ENCODE measurements at regions not wholly inside any gene's neighbourhood (a gene's known extent, or its start where the extent isn't known, plus 50 kb on each side); places are given as distances from the start of the nearest gene placed in this dataset.

DNA sequence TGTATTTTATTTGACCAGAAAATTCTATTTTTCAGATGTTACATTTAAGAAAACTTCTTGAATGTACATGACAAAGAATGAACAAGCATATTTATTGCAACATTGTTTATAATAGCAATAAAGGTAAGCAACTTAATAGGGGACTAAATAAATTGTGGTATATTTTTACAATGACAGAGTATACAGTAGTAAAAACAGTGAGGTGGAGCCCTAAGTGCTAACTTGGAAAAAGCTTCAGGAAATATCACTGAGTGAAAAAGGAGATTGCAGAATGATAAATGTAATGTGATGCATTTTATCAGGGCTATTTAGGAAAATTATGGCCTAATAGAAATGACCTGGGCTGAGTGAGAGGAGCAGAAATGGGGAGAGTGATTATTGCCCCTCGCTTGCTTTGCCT, 56.5 kb upstream of the SEMA6A start:
- DNase-seq (no peak), ATAC-seq (no peak)
- H3K27ac Mint-ChIP-seq = no peak overlapping the region
- no peaks in the 10 kb centered on the region for H3K27me3 ChIP-seq (ENCODE audit: control insufficient read depth, insufficient read depth, low read length)
- no peaks in the 10 kb centered on the region for H3K4me1 ChIP-seq (ENCODE audit: control insufficient read depth, insufficient read depth, low read length)
- H3K4me3 Mint-ChIP-seq = no peak overlapping the region
- intact Hi-C loops (cut with micrococcal nuclease) = no loop called here
- H3K9me3 ChIP-seq (ENCODE audit: control insufficient read depth, insufficient read depth, low read length) = no peaks in the 10 kb centered on the region
- H3K36me3 Mint-ChIP-seq = no peaks in the 10 kb centered on the region
- TF ChIP-seq, protein P1, sequence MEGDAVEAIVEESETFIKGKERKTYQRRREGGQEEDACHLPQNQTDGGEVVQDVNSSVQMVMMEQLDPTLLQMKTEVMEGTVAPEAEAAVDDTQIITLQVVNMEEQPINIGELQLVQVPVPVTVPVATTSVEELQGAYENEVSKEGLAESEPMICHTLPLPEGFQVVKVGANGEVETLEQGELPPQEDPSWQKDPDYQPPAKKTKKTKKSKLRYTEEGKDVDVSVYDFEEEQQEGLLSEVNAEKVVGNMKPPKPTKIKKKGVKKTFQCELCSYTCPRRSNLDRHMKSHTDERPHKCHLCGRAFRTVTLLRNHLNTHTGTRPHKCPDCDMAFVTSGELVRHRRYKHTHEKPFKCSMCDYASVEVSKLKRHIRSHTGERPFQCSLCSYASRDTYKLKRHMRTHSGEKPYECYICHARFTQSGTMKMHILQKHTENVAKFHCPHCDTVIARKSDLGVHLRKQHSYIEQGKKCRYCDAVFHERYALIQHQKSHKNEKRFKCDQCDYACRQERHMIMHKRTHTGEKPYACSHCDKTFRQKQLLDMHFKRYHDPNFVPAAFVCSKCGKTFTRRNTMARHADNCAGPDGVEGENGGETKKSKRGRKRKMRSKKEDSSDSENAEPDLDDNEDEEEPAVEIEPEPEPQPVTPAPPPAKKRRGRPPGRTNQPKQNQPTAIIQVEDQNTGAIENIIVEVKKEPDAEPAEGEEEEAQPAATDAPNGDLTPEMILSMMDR (IDR thresholded peaks at IDR 0.05) = no peak
- no peaks in the 10 kb centered on the region for H3K27me3 Mint-ChIP-seq (ENCODE audit: low read depth in 2 of 2)
- no peaks in the 10 kb centered on the region for H3K4me1 Mint-ChIP-seq
- H3K36me3 ChIP-seq (ENCODE audit: control insufficient read depth, insufficient read depth, low read length) = no peaks in the 10 kb centered on the region
- no CpG with 5 or more reads among the region's 1 CpG for WGBS (ENCODE audit: insufficient coverage)
- H3K4me3 ChIP-seq (ENCODE audit: low read length) = no peak overlapping the region
- no peak overlapping the region for H3K27ac ChIP-seq (ENCODE audit: low read length)
- peaks cover 0 to 4% of the 10 kb centered on the region in 2 donors for H3K9me3 Mint-ChIP-seq

DNA sequence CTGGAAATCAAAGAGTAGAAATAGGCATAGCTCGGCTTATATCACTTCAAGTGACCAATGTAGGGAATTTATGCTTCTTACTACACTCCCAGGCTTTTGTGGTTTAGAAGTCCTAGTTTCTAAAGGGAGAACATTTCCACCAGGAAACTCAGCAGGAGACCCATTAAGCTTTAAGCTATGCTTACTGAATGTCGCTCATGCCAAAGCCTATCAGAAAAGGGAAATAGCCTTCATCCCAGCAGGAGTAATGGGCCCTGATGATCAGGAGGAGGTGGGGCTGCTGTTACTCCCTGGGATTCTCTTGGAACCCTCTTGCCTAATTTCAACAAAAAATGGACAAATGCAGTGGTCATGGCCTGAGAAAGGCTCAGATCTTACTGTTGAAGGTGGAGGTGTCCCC, 54.5 kb upstream of the SEMA6A start:
- Mint-ChIP-seq H3K27ac (no peak overlapping the region), H3K4me3 (no peak overlapping the region), H3K9me3 (peaks cover 0 to 2% of the 10 kb centered on the region in 2 donors), H3K27me3 (ENCODE audit: low read depth in 2 of 2) (no peaks in the 10 kb centered on the region), H3K4me1 (no peaks in the 10 kb centered on the region), H3K36me3 (no peaks in the 10 kb centered on the region)
- H3K36me3 ChIP-seq (ENCODE audit: control insufficient read depth, insufficient read depth, low read length) = no peaks in the 10 kb centered on the region
- WGBS (ENCODE audit: insufficient coverage) = 100% methylated on average over 1 of the region's 2 CpGs
- H3K27me3 ChIP-seq (ENCODE audit: control insufficient read depth, insufficient read depth, low read length) = no peaks in the 10 kb centered on the region
- ATAC-seq (no peak), DNase-seq (no peak)
- H3K4me3 ChIP-seq (ENCODE audit: low read length) = no peak overlapping the region
- intact Hi-C loops (cut with micrococcal nuclease) = no loop called here
- TF ChIP-seq, protein P1 (IDR thresholded peaks at IDR 0.05) = no peak
- no peaks in the 10 kb centered on the region for H3K9me3 ChIP-seq (ENCODE audit: control insufficient read depth, insufficient read depth, low read length)
- no peaks in the 10 kb centered on the region for H3K4me1 ChIP-seq (ENCODE audit: control insufficient read depth, insufficient read depth, low read length)
- H3K27ac ChIP-seq (ENCODE audit: low read length) = no peak overlapping the region

DNA sequence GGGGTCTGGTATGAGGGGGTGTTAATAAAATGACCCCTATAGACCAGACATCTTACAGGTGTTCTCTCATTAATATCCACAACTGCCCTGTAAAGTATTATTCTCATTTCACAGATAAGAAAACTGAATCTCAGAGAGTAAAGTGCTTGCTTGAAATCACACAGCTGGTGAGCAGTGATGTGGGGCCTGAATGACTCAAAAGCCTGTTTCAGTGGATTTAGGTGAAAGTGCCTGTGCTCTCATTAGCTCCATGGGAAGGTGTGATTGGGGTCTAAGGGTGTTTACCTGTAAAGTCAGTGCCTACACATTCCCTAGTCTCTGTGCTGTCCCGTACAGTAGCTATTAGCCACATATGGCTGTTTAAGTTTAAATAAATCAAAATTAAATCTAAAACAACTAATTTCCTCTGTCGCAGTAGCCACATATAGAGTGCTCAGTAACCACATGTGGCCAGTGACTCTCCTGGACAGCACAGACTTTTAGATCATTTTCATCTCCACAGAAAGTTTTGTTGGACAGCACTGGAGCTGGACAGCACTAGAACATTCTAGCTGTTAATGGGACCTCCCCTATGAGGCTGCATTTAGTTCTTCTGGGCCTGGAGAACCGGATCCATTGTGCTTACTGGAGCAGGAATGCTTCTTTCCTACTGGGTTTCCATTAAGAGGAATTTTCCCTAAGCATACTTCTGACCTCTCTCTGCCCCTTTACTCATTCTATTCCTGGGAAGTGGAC, 52.5 kb upstream of the SEMA6A start:
- Histone ChIP-seq H3K27me3 (ENCODE audit: control insufficient read depth, insufficient read depth, low read length) (no peaks in the 10 kb centered on the region), H3K4me3 (ENCODE audit: low read length) (no peak overlapping the region), H3K36me3 (ENCODE audit: control insufficient read depth, insufficient read depth, low read length) (no peaks in the 10 kb centered on the region), H3K4me1 (ENCODE audit: control insufficient read depth, insufficient read depth, low read length) (no peaks in the 10 kb centered on the region), H3K9me3 (ENCODE audit: control insufficient read depth, insufficient read depth, low read length) (no peaks in the 10 kb centered on the region), H3K27ac (ENCODE audit: low read length) (no peak overlapping the region)
- TF ChIP-seq, protein P1 (IDR thresholded peaks at IDR 0.05) = no peak
- H3K4me1 Mint-ChIP-seq = no peaks in the 10 kb centered on the region
- 84% methylated on average over 3 of the region's 3 CpGs for WGBS (ENCODE audit: insufficient coverage)
- intact Hi-C loops (cut with micrococcal nuclease) = no loop called here
- peaks cover 0 to 2% of the 10 kb centered on the region in 2 donors for H3K9me3 Mint-ChIP-seq
- DNase-seq (no peak), ATAC-seq (no peak)
- H3K4me3 Mint-ChIP-seq = no peak overlapping the region
- no peak overlapping the region for H3K27ac Mint-ChIP-seq
- no peaks in the 10 kb centered on the region for H3K36me3 Mint-ChIP-seq
- H3K27me3 Mint-ChIP-seq (ENCODE audit: low read depth in 2 of 2) = no peaks in the 10 kb centered on the region

DNA sequence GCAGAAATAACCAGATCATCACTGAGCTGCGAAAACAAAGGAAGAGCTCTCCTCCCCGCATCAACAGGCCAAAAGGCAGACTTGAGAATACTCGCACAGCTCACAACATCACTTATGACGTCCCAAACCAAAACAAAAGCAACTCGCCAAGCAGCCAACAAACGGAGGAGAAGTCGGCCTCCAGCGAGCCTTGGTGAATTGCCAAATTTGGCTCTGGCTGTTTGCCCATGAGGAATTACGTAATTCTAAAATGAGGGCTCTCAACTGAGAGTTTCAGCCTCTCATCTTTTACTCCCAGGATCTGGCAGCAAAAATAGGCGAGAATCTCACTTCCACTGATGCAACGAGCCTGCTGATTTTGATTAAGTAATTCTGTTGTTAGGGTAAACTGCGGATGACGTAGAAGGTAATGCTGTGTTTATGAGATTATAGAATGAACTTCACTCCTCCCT, 51.7 kb upstream of the SEMA6A start:
- ATAC-seq (no peak), DNase-seq (no peak)
- Mint-ChIP-seq H3K4me3 (no peak overlapping the region), H3K9me3 (peaks cover 0 to 2% of the 10 kb centered on the region in 2 donors), H3K27ac (no peak overlapping the region), H3K4me1 (no peaks in the 10 kb centered on the region), H3K27me3 (ENCODE audit: low read depth in 2 of 2) (no peaks in the 10 kb centered on the region), H3K36me3 (no peaks in the 10 kb centered on the region)
- intact Hi-C loops (cut with micrococcal nuclease) = no loop called here
- WGBS (ENCODE audit: insufficient coverage) = 70% methylated on average over 11 of the region's 13 CpGs
- no peaks in the 10 kb centered on the region for H3K27me3 ChIP-seq (ENCODE audit: control insufficient read depth, insufficient read depth, low read length)
- no peaks in the 10 kb centered on the region for H3K4me1 ChIP-seq (ENCODE audit: control insufficient read depth, insufficient read depth, low read length)
- H3K4me3 ChIP-seq (ENCODE audit: low read length) = no peak overlapping the region
- H3K36me3 ChIP-seq (ENCODE audit: control insufficient read depth, insufficient read depth, low read length) = no peaks in the 10 kb centered on the region
- no peak overlapping the region for H3K27ac ChIP-seq (ENCODE audit: low read length)
- H3K9me3 ChIP-seq (ENCODE audit: control insufficient read depth, insufficient read depth, low read length) = no peaks in the 10 kb centered on the region
- TF ChIP-seq, protein P1 (IDR thresholded peaks at IDR 0.05) = no peak
